H1 (cell line): ENCODE measurements at regions not wholly inside any gene's neighbourhood (a gene's known extent, or its start where the extent isn't known, plus 50 kb on each side); places are given as distances from the start of the nearest gene placed in this dataset.

Experiments
- CHD7 ChIP-seq: fragments of 300-600 bp; sonication (generic); IDR thresholded peaks from 2 replicates; pipeline ENCODE4 v1.7.1; 2012; ENCODE audit warnings: low read length, moderate library complexity, mild to moderate bottlenecking, inconsistent platforms; ENCODE audit not compliant: insufficient replicate concordance

DNA sequence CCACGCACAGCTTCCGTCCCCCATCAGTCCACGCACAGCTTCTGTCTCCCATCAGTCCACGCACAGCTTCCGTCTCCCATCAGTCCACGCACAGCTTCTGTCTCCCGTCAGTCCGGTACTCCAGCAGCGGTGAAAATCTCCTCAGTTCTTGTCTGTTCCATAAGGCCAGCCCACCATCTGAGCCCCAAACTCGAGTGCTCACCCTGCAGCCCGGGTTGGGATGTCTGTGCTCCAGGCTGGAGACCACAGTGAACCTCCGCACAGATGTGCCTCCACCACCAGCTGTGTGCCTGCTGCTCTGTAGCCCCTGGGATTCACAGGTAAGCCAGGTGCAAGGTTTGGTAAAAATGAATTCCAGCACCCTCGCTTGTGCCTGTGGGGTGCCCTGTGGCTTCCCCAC, 258.6 kb downstream of the NPHP4 start (continued):
- no peak for TF ChIP-seq CHD7
